ENCODE measurements at regions not wholly inside any gene's neighbourhood (a gene's known extent, or its start where the extent isn't known, plus 50 kb on each side); places are given as distances from the start of the nearest gene placed in this dataset.
"Not testable (repeated sequence)": the region's sequence is repeated elsewhere in the genome, so short reads cannot be mapped to it uniquely, and the experiment has no call there.

DNA sequence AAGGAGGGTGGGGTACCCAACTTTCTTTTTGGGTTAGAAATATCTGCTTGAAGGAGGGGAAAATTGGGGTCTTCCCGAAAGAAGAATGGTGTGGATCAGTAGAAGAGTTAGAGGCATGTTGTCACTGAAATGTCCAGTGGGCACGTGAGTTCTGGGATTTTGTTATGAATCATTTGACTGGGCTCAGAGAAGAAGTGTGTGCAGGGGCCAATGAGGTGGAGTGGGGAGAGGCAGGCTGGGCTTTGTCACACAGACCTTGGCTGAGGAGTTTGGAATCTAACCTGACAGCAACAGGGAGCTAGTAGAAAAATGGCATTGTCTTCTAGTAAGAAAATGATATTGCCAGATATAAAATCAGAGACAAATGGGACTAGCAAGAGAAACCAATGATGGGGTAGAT lies 436.8 kb downstream of the MFSD1 start:
- DNase-seq, result no peak

DNA sequence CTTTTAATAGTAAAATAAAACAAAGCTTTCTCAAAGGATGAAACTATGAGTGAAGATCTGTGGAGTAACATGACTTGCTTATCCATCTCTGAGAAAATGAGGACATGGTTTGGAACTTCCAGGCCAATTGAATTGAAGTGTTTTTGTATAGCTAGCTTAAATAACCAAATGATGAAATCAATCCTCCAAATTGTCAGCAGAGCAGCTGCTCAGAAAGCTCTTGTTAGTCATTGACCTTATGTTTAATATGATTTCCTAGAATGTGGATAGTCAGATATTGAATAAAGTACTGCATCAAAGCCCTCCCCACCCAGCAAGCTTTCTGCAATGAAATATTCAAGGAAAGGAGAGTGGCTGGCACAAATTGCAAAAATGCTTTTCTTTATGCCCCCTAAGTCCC lies 437.2 kb downstream of the MFSD1 start:
- no peak for DNase-seq

DNA sequence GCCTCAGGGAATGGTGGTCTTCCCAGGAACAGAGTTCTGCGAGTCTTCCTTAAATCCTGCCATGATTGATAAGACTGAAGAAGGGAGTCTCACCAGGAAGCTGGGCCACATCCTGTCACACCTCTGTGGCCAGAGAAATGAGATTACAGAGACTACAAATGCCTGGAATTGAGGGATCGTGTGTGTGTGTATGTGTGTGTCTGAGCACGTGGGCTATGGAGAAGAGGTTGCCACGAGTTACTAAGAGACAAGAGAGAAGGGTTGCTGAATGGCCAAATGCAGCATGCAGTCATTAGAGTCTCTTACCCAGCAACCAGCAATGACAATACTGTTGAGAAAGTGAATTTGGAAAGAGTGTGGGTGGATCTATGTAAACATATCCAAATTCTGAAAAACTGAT lies 443.1 kb downstream of the MFSD1 start:
- no peak for DNase-seq

GRCh38 chr3:159245871-159246270 lies 444.0 kb downstream of the MFSD1 start:
- DNase-seq, result no peak

GRCh38 chr3:159246385-159246784 lies 444.5 kb downstream of the MFSD1 start:
- no peak for DNase-seq

DNA sequence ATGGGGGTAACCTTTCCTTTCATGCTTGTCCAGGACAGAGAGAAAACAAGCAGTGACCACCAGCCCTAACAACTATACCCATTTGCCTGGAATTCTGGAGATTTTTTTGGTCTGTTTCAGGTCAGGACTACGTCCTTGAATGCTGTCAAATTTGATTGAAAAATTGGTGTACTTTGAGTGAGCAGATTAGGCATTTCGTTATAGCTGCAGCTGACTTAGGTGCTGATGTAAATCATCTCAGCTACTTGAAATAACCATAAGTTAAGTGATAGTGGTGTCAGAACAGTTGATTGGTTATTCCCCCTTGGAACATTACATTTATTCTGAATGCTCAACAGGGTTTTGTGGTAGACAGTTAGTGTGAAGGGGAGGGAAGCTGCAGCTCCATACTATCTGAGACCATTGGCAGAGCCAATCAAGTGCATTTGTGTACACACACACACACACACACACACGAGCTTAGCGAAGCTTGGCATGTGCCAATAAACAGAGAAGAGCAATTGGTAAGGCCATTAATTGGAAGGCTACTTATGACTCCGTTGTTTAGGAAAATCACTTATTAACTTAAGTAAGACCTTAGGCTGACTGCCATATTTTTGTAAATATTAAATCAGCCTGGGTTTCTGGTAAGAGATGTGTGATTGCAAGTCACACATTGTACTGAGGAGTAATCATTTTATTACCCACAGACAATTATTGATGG lies 447.8 kb downstream of the MFSD1 start:
- no peak for DNase-seq

DNA sequence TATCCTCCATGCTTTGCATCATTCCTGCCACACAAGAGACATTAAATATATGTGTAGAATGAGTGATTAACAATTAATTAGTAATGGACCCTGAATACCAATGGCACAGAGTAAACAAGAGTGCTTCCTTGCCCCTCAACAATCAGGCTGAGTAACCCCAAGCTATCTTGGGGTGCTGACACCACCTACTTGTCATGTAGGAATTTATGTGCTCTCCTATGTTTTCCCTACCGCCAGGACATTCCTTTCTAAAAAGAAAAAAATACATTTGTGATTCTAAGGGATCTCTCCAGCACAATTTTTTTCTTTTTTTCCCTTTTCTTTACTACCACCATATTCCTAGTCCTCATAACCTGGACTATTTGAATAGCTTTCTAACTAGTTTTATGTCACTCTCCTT lies 449.1 kb downstream of the MFSD1 start:
- no peak for DNase-seq

DNA sequence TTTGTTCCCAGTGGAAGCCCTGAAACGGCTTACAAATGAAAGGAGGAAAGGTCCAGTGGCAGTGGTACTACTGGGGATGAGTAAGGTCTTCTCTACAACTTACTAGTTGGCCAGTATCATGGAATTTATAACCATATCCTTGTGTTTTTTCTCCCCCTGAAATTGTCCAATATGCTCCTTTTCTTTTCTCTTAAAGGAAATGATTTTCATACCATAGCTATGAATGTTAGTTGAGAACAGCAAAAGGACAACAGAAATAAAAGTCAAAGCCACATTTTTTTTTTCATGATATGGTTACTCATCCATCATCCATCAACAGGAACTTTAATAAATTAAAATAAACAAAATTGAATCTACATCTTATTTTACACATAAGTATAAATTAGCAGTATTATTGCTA lies 450.4 kb downstream of the MFSD1 start:
- DNase-seq, result no peak

GRCh38 chr3:159252772-159253384 lies 451.0 kb downstream of the MFSD1 start:
- no peak for DNase-seq

DNA sequence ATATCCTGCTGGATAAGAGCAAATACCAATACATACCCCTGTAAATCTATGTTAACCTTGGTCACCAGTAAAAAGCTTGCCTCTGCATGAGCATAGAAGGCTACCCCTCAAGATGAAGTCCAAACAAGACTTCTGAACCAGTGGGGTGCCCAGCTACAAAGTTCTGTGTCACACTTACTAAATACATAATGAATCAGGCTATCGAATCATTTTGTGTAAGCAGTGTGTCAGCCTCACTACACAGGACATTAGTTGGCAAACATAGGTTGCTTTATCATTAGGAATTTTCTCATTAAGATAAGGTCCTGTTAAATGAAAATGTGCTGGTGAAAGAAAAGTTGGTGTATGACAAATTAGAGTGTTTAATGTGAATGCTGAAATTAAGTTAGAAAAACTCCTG lies 452.0 kb downstream of the MFSD1 start:
- DNase-seq, result no peak

- DNase-seq, result no peak
These were observed 456.1 kb downstream of the MFSD1 start for GRCh38 chr3:159257954-159258353.

DNA sequence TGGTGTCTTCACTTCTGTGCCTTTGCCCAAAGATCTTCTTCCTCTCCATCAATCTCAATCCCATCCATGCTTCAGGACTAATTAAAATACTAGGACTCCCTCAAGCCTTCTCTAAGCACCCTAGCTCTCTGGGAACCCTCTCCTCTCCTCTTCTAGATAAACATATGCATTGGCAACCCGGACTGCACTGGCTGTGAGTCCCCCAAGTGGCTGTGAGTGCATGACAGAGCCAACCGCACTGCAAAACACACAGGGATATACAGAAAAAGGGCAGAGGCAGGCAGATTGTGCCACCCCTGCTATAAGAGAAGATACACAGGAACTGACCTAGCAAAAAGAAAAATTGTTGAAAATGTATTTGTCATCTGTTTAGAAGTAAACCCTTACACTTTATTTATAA lies 457.1 kb downstream of the MFSD1 start:
- DNase-seq, result no peak

DNA sequence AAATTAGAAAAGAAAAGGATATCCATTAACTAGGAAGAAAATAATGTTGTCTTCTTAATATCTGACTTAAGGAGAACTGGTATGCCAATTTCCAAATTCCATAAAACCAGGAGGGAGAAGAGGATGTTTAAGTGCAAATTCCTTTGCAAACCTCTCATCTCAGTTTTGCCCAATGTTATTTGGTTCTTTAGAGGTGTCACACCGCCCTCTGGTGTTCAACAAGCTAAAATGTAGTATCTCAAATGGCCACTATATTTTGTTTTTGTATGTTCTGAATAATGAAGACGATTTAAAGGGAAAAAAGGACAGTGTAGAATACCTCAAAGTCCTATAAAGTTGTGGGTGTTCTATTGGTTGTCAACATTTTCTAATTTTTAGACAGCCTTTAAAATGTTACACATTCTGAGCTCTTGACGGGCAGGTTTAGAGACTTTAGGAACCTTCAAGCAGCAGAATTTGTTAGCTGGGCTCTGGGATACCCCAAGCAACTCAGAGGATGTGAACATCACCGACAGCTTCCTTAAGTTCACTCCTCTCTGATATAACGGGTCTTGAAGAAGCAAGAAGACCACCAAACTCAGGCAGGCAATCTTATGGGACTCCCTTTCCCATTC lies 458.3 kb downstream of the MFSD1 start:
- DNase-seq, result peak; percentile 34

DNA sequence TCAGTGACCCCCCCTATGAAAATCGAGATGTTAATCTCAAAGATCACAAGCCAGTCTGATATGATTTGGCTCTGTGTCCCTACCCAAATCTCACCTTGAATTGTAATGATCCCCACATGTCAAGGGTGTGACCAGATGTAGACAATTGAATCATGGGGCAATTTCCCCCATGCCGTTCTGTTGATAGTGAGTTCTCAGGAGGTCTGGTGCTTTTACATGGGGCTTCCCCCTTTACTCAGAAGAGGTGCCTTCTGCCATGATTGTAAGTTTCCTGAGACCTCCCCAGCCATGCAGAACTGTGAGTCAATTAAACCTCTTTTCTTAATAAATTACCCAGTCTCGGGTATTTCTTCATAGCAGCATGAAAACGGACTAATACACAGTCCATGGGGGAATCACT lies 459.5 kb downstream of the MFSD1 start:
- DNase-seq, result not testable (repeated sequence)

- no peak for DNase-seq
These were observed 462.1 kb downstream of the MFSD1 start for GRCh38 chr3:159263750-159264553.

GRCh38 chr3:159265705-159266104 lies 463.9 kb downstream of the MFSD1 start:
- no peak for DNase-seq

DNA sequence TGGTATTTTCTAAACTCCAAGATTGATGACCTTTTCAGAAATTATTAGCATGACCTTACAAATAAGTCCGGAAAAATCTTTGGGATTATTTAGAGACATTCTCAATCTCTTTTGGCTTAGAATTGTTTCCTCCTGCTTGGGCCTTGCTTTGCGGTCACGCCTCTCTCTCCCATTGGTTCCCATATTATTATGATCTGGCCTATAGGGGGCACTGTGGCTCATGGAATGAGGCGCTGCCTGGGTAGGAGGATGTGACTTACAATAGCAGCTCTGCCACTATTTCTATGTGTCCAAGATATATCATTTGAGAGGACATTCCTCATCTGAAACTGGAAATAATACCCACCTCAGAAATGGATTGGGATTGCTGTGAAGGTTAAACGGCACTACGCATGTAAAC lies 464.9 kb downstream of the MFSD1 start:
- DNase-seq, result peak; percentile 17

- no peak for DNase-seq
These were observed 470.1 kb downstream of the MFSD1 start for GRCh38 chr3:159271799-159272512.

DNA sequence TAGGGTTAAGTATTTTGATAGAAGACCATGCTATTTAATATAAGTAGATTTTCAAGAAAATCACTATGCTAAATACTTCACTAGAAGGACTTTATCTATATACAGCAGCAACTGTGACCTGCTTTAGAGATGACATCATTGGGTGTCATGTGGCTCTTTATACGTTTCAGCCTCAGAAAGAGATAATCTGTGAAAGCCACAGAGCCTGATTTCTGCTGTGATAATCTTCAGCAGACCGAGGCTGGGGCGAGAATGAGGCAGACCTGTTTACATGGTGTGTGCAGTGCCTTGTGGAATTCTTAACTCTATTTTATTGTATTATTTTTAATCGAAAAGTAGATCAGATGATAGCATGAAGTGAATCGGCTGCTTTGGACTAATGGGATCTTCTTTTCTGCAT lies 471.2 kb downstream of the MFSD1 start:
- DNase-seq, result no peak

GRCh38 chr3:159273608-159274007 lies 471.8 kb downstream of the MFSD1 start:
- no peak for DNase-seq

GRCh38 chr3:159275741-159276140 lies 473.9 kb downstream of the MFSD1 start:
- DNase-seq, result no peak

GRCh38 chr3:159277814-159278213 lies 476.0 kb downstream of the MFSD1 start:
- DNase-seq, result no peak
